HG03432 (cell line): ENCODE measurements at regions not wholly inside any gene's neighbourhood (a gene's known extent, or its start where the extent isn't known, plus 50 kb on each side); places are given as distances from the start of the nearest gene placed in this dataset.
"Not testable (repeated sequence)": the region's sequence is repeated elsewhere in the genome, so short reads cannot be mapped to it uniquely, and the experiment has no call there.

ENCODE experiments used
- ATAC-seq: cut with Tn5 transposase; IDR thresholded peaks from one replicate; pipeline ENCODE4 v1.9.1; 2021; ENCODE audit warnings: mild to moderate bottlenecking, moderate library complexity; ENCODE audit not compliant: unreplicated experiment

GRCh38 chr2:22027345-22028005 lies 903.7 kb downstream of the TDRD15 start:
- no peak for ATAC-seq

GRCh38 chr2:22035361-22035830 lies 911.6 kb downstream of the TDRD15 start:
- ATAC-seq, result no peak

- ATAC-seq, result no peak
These were observed 913.5 kb downstream of the TDRD15 start for GRCh38 chr2:22037274-22037673.

GRCh38 chr2:22043784-22044183 lies 920.0 kb downstream of the TDRD15 start:
- ATAC-seq, result no peak

GRCh38 chr2:22055784-22056620 lies 932.2 kb downstream of the TDRD15 start:
- no peak for ATAC-seq

GRCh38 chr2:22056621-22057132 lies 932.9 kb downstream of the TDRD15 start:
- no peak for ATAC-seq

- ATAC-seq, result no peak
These were observed 938.9 kb downstream of the TDRD15 start for GRCh38 chr2:22062679-22063078.

GRCh38 chr2:22076454-22076853 lies 952.7 kb downstream of the TDRD15 start:
- ATAC-seq, result no peak

GRCh38 chr2:22078701-22079100 lies 954.9 kb downstream of the TDRD15 start:
- no peak for ATAC-seq

GRCh38 chr2:22079583-22079982 lies 955.8 kb downstream of the TDRD15 start:
- ATAC-seq, result no peak

GRCh38 chr2:22086726-22087125 lies 963.0 kb downstream of the TDRD15 start:
- ATAC-seq, result no peak

GRCh38 chr2:22103617-22104016 lies 979.8 kb downstream of the TDRD15 start:
- not testable (repeated sequence) for ATAC-seq

GRCh38 chr2:22110244-22110651 lies 986.5 kb downstream of the TDRD15 start:
- no peak for ATAC-seq

- ATAC-seq, result no peak
These were observed 1000.2 kb downstream of the TDRD15 start for GRCh38 chr2:22124003-22124402.

- no peak for ATAC-seq
These were observed 1002.3 kb downstream of the TDRD15 start for GRCh38 chr2:22126106-22126505.

GRCh38 chr2:22126978-22127377 lies 1003.2 kb downstream of the TDRD15 start:
- no peak for ATAC-seq

- ATAC-seq, result no peak
These were observed 1010.7 kb downstream of the TDRD15 start for GRCh38 chr2:22134421-22134820.

GRCh38 chr2:22136446-22136845 lies 1012.7 kb downstream of the TDRD15 start:
- no peak for ATAC-seq

GRCh38 chr2:22143840-22144239 lies 1020.1 kb downstream of the TDRD15 start:
- ATAC-seq, result no peak

GRCh38 chr2:22153931-22154613 lies 1030.3 kb downstream of the TDRD15 start:
- no peak for ATAC-seq

- ATAC-seq, result not testable (repeated sequence)
These were observed 1032.9 kb downstream of the TDRD15 start for GRCh38 chr2:22156661-22157060.
